SH-SY5Y (cell line): ENCODE measurements at regions not wholly inside any gene's neighbourhood (a gene's known extent, or its start where the extent isn't known, plus 50 kb on each side); places are given as distances from the start of the nearest gene placed in this dataset.

Experiments
- GATA2 ChIP-seq: IDR thresholded peaks from 2 replicates; pipeline ENCODE4 v1.6.1; 2011; ENCODE audit warnings: mild to moderate bottlenecking, low read depth, low read length
- GATA3 ChIP-seq: IDR thresholded peaks from 2 replicates; pipeline ENCODE4 v1.6.1; 2011; ENCODE audit warnings: low read depth, mild to moderate bottlenecking, low read length, moderate library complexity

- no peak for TF ChIP-seq GATA3
- TF ChIP-seq GATA2 = no peak
These were observed 53.7 kb upstream of the BCOR start for GRCh38 chrX:40151211-40152172.
